ENCODE measurements at regions not wholly inside any gene's neighbourhood (a gene's known extent, or its start where the extent isn't known, plus 50 kb on each side); places are given as distances from the start of the nearest gene placed in this dataset.

GRCh38 chr2:8522687-8523086 is 159.2 kb upstream of the ID2 start:
- DNase-seq: no peak

- DNase-seq: no peak
These were observed 157.5 kb upstream of the ID2 start for GRCh38 chr2:8524388-8524787.

- no peak for DNase-seq
These were observed 157.0 kb upstream of the ID2 start for GRCh38 chr2:8524823-8525222.

- no peak for DNase-seq
These were observed 156.6 kb upstream of the ID2 start for GRCh38 chr2:8525236-8525581.

- peak in 1 of 2 donors; percentile 52 for DNase-seq
These were observed 156.1 kb upstream of the ID2 start for GRCh38 chr2:8525582-8526402.

GRCh38 chr2:8526403-8526696 is 155.5 kb upstream of the ID2 start:
- DNase-seq: no peak

GRCh38 chr2:8527031-8527430 is 154.8 kb upstream of the ID2 start:
- DNase-seq: no peak

GRCh38 chr2:8527676-8528075 is 154.2 kb upstream of the ID2 start:
- DNase-seq: no peak

GRCh38 chr2:8528863-8529262 is 153.0 kb upstream of the ID2 start:
- no peak for DNase-seq

GRCh38 chr2:8529706-8530277 is 152.1 kb upstream of the ID2 start:
- no peak for DNase-seq

GRCh38 chr2:8531481-8531880 is 150.4 kb upstream of the ID2 start:
- no peak for DNase-seq

- DNase-seq: no peak
These were observed 149.4 kb upstream of the ID2 start for GRCh38 chr2:8532438-8532837.

GRCh38 chr2:8533923-8534322 is 147.9 kb upstream of the ID2 start:
- no peak for DNase-seq

- no peak for DNase-seq
These were observed 147.5 kb upstream of the ID2 start for GRCh38 chr2:8534386-8534728.

- peak in 1 of 2 donors; percentile 50 for DNase-seq
These were observed 147.0 kb upstream of the ID2 start for GRCh38 chr2:8534729-8535468.

GRCh38 chr2:8535469-8535795 is 146.4 kb upstream of the ID2 start:
- DNase-seq: no peak

- no peak for DNase-seq
These were observed 145.8 kb upstream of the ID2 start for GRCh38 chr2:8535821-8536685.

- DNase-seq: no peak
These were observed 144.9 kb upstream of the ID2 start for GRCh38 chr2:8536686-8537561.

- no peak for DNase-seq
These were observed 144.2 kb upstream of the ID2 start for GRCh38 chr2:8537562-8538155.

GRCh38 chr2:8538531-8538930 is 143.3 kb upstream of the ID2 start:
- DNase-seq: no peak

GRCh38 chr2:8538931-8539621 is 142.8 kb upstream of the ID2 start:
- no peak for DNase-seq
